Keratinocyte (primary cell): ENCODE measurements at regions not wholly inside any gene's neighbourhood (a gene's known extent, or its start where the extent isn't known, plus 50 kb on each side); places are given as distances from the start of the nearest gene placed in this dataset.

Experiments used
- DNase-seq: peaks from one replicate; pipeline ENCODE4 v3.0.0-alpha.2; 2011; ENCODE audit warnings: low read depth, missing footprints, low spot score
- FAIRE-seq: peaks from 2 replicates; lab custom pipeline; 2011; peaks lifted over from hg19 to GRCh38; lab: Jason Lieb, UNC
- H2AFZ ChIP-seq: 2 replicates; pipeline ENCODE4 v1.6.0; 2012; ENCODE audit warnings: low read length, control low read depth, inconsistent platforms; ENCODE audit not compliant: control insufficient read depth
- H3K27ac ChIP-seq: 2 replicates; pipeline ENCODE4 v1.5.1; 2011; ENCODE audit warnings: low read length; ENCODE audit not compliant: control insufficient read depth, insufficient read depth
- H3K27me3 ChIP-seq: 3 replicates; pipeline ENCODE4 v1.6.0; 2011; ENCODE audit warnings: low read length; ENCODE audit not compliant: control insufficient read depth, insufficient read depth; ENCODE audit errors: extremely low read depth
- H3K36me3 ChIP-seq, 2 experiments: 2 replicates in 1 of 2; 3 replicates in 1 of 2; pipeline ENCODE4 v1.5.1; 2011; ENCODE audit warnings: low read length in 2 of 2, mild to moderate bottlenecking in 1 of 2; ENCODE audit not compliant: control insufficient read depth in 2 of 2, insufficient read depth in 2 of 2; ENCODE audit errors: extremely low read depth in 1 of 2
- H3K4me1 ChIP-seq: 3 replicates; pipeline ENCODE4 v1.5.1; 2011; ENCODE audit warnings: low read length; ENCODE audit not compliant: control insufficient read depth, insufficient read depth; ENCODE audit errors: extremely low read depth
- H3K4me2 ChIP-seq: 3 replicates; pipeline ENCODE4 v1.6.0; 2011; ENCODE audit warnings: low read depth, low read length; ENCODE audit not compliant: control insufficient read depth, insufficient read depth; ENCODE audit errors: extremely low read depth
- H3K4me3 ChIP-seq, 3 experiments: fragments of 200-600 bp in 1 of 3; sonication (generic) in 1 of 3; 2 replicates in 2 of 3; 3 replicates in 1 of 3; pipeline ENCODE4 v1.5.1; 2011 to 2016; ENCODE audit warnings: low read length in 3 of 3, mild to moderate bottlenecking in 3 of 3, control low read depth in 2 of 3, inconsistent platforms in 1 of 3, low read depth in 1 of 3, mixed read lengths in 1 of 3, mixed run types in 1 of 3, moderate library complexity in 1 of 3; ENCODE audit not compliant: control insufficient read depth in 2 of 3, insufficient read depth in 2 of 3; ENCODE audit errors: extremely low read depth in 1 of 3
- H3K79me2 ChIP-seq: 2 replicates; pipeline ENCODE4 v1.6.0; 2012; ENCODE audit warnings: low read length; ENCODE audit not compliant: control insufficient read depth, insufficient read depth
- H3K9ac ChIP-seq: 3 replicates; pipeline ENCODE4 v1.6.0; 2011; ENCODE audit warnings: low read length; ENCODE audit not compliant: control insufficient read depth, insufficient read depth; ENCODE audit errors: extremely low read depth
- H3K9me1 ChIP-seq: 3 replicates; pipeline ENCODE4 v1.6.0; 2011; ENCODE audit warnings: low read length; ENCODE audit not compliant: control insufficient read depth, insufficient read depth; ENCODE audit errors: extremely low read depth
- H3K9me3 ChIP-seq: 2 replicates; pipeline ENCODE4 v1.5.1; 2012; ENCODE audit warnings: low read depth, low read length; ENCODE audit not compliant: control insufficient read depth
- H4K20me1 ChIP-seq: 3 replicates; pipeline ENCODE4 v1.6.0; 2011; ENCODE audit warnings: low read length; ENCODE audit not compliant: control insufficient read depth, insufficient read depth; ENCODE audit errors: extremely low read depth
- CTCF ChIP-seq, 3 experiments: IDR thresholded peaks in 1 of 3; conservative IDR thresholded peaks in 1 of 3; optimal IDR thresholded peaks in 1 of 3; 2 replicates in 2 of 3; 3 replicates in 1 of 3; pipeline versions ENCODE3 to v1.5.1; 2011; ENCODE audit warnings: low read length in 3 of 3, mild to moderate bottlenecking in 3 of 3, moderate library complexity in 2 of 3, control low read depth in 1 of 3, inconsistent platforms in 1 of 3; ENCODE audit not compliant: insufficient read depth in 2 of 3; ENCODE audit errors: extremely low read depth in 1 of 3
- EZH2 ChIP-seq: IDR thresholded peaks from one replicate; pipeline ENCODE4 v1.6.1; 2012; ENCODE audit warnings: inconsistent platforms, mild to moderate bottlenecking, low read length, moderate library complexity
- dilution Hi-C: fragments of 300-500 bp; cut with MboI; formaldehyde crosslinking; loops from one replicate; pipeline ENCODE4 v1.7.0; 2020; ENCODE audit warnings: low sequenced_read_pairs; ENCODE audit not compliant: extremely low pct_ligation_motif_present

GRCh38 chr13:36599641-36600040 lies 74.2 kb upstream of the SERTM1 start:
- H3K9ac ChIP-seq = no peak overlapping the region
- DNase-seq (no peak), FAIRE-seq (no peak)
- H3K27me3 ChIP-seq = no peaks in the 10 kb centered on the region
- no peak overlapping the region for H2AFZ ChIP-seq
- no peaks in the 10 kb centered on the region for H3K9me1 ChIP-seq
- no peak for TF ChIP-seq CTCF (optimal IDR thresholded peaks at IDR 0.05 in 1 of 3, IDR thresholded peaks at IDR 0.05 in 1 of 3, conservative IDR thresholded peaks at IDR 0.05 in 1 of 3; ENCODE audit: extremely low read depth in 1 of 3, insufficient read depth in 2 of 3, low read length in 3 of 3)
- TF ChIP-seq EZH2 = no peak
- H3K36me3 ChIP-seq = no peaks in the 10 kb centered on the region
- no peak overlapping the region for H3K27ac ChIP-seq
- H3K79me2 ChIP-seq = no peaks in the 10 kb centered on the region
- H4K20me1 ChIP-seq = no peaks in the 10 kb centered on the region
- no peaks in the 10 kb centered on the region for H3K4me1 ChIP-seq
- H3K9me3 ChIP-seq = no peaks in the 10 kb centered on the region
- dilution Hi-C loops = no loop called here
- H3K4me3 ChIP-seq = no peak overlapping the region
- no peak overlapping the region for H3K4me2 ChIP-seq

- no peak for FAIRE-seq
- Histone ChIP-seq H3K27ac (no peak overlapping the region), H4K20me1 (no peaks in the 10 kb centered on the region), H3K9me3 (no peaks in the 10 kb centered on the region), H3K27me3 (no peaks in the 10 kb centered on the region), H3K4me2 (no peak overlapping the region), H3K9ac (no peak overlapping the region), H3K4me3 (no peak overlapping the region), H3K36me3 (no peaks in the 10 kb centered on the region), H2AFZ (no peak overlapping the region), H3K9me1 (no peaks in the 10 kb centered on the region), H3K4me1 (no peaks in the 10 kb centered on the region), H3K79me2 (no peaks in the 10 kb centered on the region)
- TF ChIP-seq CTCF (optimal IDR thresholded peaks at IDR 0.05 in 1 of 3, IDR thresholded peaks at IDR 0.05 in 1 of 3, conservative IDR thresholded peaks at IDR 0.05 in 1 of 3; ENCODE audit: extremely low read depth in 1 of 3, insufficient read depth in 2 of 3, low read length in 3 of 3) (no peak), EZH2 (no peak)
- DNase-seq = no peak
- dilution Hi-C loops = no loop called here
These were observed 72.6 kb upstream of the SERTM1 start for GRCh38 chr13:36601186-36601585.
